ENCODE measurements at regions not wholly inside any gene's neighbourhood (a gene's known extent, or its start where the extent isn't known, plus 50 kb on each side); places are given as distances from the start of the nearest gene placed in this dataset.

DNA sequence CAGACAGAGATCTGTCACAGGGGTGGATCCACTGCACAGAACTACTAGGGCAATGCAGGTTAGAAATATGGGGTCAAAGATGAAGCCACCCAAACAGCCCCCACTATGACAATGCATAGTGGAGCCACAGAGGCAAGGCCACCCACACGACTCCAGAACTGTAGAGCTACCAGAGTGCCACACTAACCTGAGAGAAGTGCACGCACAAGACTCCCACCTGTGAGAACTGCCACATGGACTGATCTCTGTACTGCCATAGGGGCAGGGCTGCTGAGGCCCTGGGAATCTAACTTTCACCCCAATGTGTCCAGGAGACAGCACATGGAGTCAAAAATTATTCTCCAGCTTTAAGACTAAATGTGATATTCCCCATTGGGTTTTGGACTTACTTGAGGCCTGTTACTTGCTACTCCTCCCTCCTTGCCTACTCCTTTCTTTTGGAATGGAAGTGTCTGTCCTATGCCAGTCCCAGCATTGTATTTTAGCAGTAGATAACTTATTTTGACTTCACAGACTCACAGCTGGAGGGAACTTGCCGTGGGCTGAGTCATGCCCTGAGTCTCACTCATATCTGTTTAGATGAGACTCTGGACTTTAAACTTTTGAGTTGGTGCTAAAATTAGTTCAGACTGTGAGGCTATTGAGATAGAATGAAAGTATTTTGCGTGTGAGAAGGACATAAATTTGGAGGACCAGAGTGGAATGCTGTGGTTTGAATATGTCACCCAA lies 853.3 kb downstream of the MAT2B start:
- no peak for DNase-seq

DNA sequence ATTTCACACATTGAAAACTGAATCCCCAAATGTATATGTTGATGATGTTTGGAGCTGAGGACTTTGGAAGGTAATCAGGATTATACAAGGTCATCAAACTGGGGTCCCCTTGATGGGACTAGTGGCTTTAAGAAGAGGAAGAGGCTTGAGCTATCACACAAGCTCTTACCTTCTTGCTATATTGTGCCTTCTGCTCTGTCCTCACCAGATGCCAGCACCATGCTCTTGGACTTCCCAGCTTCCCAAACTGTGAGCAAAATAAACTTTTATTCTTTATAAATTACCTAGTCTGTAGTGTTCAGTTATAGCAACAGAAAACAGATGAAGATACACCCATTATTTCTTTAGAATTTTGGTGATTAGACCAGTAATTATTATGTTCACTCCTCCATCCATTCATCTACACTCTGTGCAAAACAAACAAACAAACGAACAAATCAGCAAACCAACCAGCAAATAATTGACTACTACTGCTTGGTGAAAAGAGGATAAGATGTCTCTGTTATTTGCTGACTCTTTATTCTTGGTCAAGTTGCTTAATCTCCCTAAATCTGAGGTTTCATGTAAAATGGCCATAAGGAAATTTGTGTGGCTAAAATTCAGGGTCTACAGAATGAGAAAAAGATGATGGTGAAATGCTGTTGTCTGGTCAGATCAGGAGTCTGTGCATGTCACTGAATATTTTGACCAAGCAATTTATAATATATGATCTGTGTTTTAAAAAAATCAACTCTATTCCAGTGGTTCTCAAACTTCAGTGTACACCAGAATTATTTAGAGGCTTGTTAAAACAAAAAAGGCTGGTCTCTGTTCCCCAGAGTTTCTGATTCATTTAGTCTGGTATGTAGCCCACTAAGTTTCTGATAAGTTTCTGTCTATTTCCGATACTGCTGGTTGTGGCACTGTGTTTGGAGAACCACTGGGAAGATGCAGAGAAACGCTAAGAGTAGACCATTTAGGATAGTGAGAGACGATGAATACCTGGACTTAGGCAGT lies 854.1 kb downstream of the MAT2B start:
- DNase-seq: no peak

DNA sequence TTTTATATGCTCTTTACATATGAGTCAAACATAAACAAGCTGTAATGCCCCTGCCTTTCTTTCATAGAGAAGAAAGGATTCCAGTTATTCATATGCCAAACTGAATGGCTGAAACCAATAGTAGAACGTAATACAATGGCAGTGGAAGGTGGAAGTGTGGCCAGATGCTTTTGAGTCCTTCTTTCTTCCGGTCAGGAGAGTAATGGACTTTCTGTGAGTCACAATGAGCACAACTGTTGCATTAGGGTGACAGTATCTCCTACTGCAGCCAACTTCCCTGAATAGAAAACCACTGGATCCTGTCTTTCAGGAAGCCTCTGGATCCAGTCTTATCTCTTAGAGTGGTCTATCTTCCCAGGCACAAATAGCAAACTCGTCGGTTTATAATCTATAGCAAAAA lies 855.2 kb downstream of the MAT2B start:
- no peak for DNase-seq

DNA sequence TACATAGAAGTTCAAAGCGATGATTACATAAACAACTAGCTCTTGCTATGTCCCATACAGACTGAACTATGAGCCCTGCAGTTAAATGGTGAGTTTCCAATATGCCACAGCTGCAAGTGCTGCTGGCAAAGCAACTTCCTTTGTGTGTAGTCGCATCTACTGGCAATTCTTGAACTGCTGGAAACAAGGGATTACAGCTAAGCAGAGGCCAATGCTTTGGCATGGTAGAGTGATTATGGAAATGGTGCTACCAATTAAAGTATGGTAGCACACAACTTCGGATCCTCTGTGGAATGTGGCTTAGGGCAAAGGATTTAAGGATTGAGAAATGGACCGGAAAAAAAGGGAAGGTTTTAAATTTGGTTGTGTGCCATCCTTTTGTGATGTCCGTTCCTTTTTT lies 856.6 kb downstream of the MAT2B start:
- DNase-seq: no peak

DNA sequence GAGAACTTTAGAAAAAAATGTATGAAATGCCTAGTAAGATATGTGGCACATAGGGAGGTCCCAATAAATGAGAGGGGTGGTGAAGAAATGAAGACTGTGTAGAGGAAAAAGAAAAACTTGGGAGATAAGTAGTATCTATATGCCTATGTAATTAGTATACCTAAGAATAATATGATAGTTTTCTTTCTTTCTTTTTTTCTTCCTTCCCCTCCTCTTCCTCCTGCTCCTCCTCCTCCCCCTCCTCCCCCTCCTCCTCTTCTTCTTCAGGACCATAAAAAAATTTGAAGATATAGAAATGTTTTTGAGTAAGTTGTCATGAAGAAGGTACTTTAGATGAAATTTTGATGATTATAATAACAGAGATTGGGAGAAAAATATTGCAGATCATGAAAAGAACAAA lies 857.4 kb downstream of the MAT2B start:
- DNase-seq: no peak

DNA sequence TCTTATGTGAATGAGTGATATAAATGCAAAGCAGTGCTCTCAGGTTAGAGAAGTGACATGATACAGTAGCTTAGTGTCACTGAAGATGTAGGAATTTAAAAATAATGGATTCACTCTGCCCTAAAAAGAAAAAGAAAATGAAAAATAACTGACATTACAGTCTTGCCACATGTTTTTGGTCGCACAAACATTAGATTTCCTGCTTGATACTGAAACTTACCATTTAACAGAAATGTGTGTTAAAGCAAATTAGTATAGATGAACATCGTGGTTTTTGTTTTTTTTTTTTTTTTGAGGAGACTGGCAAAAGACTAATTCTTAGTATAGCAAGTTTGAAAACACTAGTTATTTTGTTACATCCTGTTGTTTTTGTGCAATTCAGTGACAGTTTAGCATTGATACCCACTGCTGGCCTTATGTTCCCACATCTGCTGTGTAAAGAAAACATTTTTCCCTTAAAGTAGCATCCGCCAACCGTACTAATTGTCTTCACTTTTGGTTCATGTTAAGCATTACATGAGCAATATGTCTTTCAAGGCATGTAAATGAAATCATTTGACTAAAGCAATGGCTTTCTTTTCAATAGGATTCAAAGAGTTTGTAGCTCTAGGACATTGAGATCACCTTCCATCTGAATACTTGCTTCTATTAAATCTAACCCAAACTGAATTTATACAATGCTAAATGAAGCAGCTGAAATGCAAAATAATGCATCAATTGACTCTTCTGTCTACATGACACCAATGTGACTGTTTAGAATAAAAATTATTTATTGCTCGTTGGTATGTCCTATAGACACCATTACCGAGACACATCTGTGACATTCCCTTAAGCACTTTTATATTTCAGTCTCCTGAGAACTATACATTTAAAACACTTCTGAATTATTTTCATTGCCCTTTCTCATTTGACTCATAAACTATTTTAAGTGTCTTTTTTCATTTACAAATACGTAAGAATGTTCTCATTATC lies 859.1 kb downstream of the MAT2B start:
- no peak for DNase-seq

DNA sequence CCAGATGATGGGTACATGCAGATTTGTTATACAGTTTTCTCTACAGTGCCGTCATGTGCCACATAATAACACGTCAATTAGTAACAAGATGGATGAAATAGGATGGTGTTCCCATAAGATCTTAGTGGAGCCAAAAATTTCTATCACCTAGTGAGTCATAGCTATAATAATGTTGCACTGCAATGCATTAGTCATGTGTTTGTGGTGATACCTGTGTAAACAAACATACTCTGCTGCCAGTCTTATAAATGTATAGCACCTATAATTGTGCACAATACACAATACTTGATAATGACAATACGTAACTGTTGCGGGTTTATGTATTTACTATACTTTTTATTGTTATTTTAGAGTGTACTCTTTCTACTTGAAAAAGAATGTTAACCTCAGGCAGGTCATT lies 865.4 kb downstream of the MAT2B start:
- no peak for DNase-seq

DNA sequence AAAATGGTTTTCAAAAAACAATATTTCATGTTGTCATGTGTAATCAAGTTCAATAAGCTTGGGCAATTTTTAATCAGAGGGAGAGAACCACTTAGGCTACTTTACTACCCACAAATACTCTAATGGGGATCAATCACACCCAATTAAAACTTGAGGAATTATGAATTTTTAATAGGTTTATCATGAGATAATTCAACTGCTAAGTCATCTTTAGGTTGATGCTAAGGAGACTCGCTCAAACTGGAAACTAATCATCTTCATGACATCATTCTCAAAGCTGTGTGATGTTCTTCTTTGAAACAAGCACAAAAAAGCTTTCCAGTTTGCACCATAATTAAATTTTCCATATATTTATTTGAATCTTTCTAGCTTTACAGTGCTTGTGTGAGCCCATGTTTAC lies 867.5 kb downstream of the MAT2B start:
- DNase-seq: no peak

DNA sequence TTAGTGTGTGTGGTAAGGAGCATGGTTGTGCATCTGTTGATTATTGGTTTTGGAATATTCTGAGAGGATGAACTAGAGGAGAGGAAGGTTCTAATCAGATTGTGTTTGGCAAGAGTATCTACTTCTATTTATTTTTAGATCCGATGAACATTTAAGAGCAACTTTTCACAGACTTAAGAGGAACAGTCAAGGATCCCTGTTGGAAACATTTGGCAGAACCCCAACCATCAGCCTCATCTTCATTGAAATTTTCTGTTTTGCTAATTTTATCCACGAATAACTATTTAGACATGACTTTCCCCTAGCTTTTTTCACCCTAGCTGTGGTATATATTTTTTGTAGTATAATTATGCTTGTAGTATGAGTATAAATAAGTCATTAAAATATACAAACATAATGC lies 868.5 kb downstream of the MAT2B start:
- no peak for DNase-seq

DNA sequence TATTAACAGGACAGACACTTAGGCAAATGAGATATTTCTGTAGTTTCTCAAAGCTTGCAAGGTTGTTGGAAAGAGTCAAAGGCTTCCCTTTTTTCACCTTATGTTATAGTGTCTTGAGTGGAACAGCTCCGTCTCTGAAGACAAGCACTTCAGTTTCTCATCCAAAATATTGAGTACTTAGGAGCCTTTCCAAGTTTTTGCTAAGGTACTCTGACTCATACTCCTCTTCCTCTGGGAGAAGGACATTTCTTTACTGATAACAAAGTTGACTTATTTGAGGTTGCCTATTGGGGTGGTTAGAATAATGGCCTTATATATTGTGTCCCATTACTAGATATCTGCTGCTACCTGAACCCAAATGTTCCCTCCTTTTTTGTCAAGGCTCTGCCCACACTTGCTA lies 869.6 kb downstream of the MAT2B start:
- no peak for DNase-seq

DNA sequence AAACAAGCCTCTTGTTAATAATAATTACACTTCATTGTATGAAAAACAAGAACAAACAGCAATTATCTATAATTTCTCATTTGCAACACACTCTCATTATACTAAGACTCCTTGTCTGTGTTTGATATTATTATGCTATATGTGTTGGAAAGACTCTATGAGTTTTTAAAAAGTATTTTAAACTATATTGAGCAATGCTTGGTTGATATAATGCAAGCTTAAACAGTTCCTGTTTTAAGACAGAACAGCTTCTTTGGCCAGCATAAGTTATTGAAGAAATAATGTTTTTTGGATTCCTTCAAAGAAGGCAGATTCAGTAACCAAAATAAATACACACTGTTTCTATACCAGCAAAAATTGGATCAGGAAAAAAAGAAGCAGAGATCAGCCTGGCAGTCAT lies 871.4 kb downstream of the MAT2B start:
- no peak for DNase-seq

DNA sequence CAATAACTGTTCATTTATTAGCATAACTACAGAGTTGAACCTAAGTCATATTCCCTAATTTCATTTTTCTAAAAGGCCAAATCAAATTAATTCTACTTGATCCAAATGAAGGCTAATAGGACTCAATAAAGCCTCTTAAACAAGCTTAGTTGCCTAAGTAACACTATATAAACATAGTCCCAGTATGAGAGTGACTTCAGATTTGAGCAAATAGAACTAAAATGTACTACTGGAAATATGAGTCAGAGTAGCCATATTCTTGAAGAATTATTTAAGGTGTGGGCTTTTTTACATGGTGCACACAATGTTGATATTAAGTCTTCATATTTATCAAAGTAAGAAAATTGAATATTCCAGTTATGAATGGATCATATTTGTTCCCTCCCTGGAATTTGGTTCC lies 872.3 kb downstream of the MAT2B start:
- no peak for DNase-seq

DNA sequence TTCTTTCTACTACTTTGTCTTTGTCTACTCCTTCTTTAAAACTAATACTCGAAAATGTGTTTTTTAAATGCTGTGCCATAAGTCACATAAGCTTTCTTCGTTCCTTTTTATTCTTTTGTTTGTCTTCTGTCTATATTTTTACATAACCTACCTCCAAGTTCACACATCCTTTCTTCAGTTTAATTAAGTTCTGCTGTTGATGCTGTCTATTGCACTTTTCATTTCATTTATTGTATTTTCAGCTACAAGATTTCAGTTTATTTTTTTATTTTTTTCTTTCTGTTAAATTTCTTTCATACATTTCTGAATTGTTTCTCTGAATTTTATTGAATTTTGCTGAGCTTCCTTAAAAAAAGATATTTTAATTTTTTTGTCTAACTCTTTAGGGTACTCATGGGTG lies 878.2 kb downstream of the MAT2B start:
- no peak for DNase-seq

DNA sequence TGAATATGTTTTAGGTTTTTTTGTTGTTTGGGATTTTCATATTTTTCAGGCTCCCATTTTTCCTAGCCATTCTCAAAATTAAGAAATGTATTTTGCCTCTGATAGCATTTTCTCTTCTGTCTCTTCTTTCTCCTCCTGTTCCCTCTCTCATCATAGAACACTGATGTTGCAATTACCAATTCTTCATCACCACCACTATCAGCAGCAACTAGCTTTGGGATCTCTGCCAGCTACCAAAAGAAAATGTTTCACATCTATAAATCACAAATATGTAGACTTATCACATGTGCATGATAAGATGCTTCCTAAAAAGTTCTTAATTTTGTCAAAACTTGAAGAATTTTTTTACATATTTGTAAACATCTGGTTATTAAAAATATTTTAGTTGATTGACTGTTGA lies 887.1 kb downstream of the MAT2B start:
- DNase-seq: no peak

DNA sequence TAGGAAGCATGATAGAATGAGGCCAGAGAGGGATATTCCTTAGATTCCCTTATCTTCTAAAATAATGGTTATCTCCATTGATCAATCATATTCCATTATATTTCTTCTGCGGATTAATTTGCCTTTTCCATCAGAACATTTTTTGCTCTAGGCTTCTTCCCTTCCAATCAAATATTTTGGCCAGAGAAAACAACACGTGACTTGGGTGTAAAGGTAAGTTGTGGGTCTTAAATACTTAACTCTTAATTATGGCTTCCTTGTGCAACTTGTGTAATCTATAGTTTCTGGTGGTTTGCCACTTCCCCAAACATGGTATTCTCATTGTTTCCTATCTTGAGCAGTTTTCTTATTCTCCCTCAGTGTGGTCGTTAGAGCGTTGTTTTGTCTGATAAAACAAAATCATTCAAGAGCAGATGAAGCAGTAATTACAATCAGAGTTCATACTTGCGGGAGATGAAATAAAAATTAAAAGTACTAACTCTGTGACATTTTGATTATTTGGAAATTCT lies 889.3 kb downstream of the MAT2B start:
- no peak for DNase-seq

DNA sequence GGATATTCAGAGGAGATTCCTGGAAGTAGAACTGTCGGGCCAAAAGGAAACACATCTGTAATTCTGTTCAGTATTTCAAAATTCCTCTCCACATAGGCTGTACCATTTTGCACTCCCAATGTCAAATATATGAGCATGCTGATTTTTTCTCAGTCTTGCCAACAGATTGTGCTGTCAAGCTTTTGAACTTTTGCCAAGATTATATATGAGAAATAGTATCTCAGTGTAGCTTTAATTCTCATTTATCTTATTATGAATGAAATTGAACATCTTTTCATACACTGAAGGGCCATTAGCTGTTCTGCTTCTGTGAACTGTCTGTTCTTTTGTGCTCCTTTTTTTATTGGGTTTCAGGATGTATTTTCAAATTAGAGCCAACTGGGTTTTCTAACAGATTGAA lies 907.1 kb downstream of the MAT2B start:
- no peak for DNase-seq

DNA sequence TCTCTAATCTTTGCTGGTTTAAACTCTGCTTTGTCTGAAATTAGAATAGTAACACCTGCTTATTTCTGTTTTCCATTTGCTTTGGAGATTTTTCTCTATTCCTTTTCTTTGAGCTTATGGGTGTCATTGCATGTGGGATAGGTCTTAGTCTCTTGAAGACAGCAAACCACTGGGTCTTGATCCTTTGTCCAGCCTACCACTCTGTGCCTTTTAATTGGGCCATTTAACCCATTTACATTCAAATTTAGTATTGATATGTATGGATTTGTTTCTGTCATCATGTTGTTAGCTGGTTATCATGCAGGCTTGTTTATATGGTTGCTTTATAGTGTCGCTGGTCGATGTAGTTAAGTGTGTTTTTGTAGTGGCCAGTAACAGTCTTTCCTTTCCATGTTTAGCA lies 914.7 kb downstream of the MAT2B start:
- DNase-seq: no peak

DNA sequence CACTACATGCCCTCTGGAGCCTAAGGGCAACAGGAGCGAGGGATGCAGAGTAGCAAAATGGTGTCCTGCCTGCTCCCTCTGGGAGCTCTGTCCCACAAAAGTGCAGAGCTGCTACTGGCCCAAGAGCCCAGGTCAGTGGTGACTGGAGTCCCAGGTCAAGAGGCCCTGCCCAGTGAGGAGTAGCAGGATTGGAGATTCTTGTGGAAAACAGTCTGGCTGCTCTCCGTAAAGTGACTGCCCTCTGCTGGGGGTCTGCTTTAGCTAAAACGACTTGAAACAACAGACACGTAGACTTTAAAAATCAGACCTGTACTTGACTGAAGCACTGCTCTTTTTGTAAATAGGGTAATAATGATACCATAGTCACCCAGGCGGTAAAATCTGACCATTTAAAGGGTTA lies 917.0 kb downstream of the MAT2B start:
- DNase-seq: no peak

DNA sequence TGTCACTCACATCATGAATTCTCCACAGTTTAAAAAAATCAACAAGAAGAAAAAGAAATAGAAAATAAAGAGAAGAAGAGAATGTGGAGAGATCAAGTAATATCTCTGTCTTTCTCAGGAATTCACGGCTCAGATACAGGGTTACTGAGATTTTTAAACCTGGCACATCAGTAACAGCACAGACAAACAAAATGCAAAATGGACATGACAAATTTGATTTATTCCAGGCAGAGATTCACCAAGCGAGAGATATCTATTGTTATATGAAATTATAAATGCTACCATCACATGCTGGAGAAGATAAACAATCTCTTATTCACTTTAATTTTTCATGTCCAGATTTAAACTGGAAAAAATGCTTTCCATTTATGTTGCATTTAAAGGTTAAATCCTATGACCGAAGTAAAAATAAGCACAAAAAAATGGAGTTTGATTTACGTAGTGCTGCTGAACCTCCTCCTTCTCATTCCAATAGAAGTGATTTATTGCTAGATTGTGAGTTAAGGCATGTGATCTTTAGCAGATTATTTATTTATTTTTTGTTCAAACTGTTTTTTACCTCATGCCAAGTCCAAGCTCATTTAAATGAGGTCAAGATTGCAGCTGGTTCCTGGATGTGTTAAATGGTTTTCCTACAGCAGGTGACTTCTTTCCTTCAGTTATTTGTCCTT lies 926.4 kb downstream of the MAT2B start:
- DNase-seq: no peak

DNA sequence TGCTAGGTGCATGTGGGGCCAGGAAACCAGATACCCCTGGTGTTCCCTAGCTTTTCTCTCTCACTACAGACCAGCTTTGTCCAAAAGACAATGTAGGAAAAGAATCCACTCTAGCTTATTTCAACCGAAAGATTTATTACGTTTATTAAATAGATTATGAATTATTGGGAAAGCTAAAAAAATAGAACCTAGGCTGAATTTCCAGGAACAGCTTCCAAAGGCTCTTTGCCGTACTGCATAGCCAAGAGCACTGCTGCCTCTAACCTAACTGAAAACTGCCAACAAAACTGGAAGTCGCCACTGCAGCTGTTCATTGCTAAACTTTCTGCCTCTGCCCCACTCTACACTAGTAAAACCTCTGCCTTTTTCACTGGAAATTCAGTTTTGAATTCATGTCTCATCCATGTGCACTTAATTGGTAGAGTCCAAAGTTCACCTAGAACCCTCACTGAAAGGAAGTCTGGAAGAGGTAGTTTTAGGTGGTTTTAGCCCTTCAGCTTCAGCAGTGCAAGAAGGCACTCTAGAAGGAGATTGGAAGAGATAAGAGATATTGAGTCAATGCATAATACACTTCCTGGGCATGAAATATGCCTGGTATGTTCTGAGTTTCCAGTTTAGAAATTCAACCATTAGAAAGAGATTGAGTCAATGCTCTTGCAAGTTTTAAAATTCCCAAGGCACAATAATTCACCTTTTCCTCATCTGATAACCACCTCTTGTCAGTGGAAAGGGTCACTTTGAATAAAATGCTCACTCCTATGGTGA lies 927.9 kb downstream of the MAT2B start:
- DNase-seq: no peak

DNA sequence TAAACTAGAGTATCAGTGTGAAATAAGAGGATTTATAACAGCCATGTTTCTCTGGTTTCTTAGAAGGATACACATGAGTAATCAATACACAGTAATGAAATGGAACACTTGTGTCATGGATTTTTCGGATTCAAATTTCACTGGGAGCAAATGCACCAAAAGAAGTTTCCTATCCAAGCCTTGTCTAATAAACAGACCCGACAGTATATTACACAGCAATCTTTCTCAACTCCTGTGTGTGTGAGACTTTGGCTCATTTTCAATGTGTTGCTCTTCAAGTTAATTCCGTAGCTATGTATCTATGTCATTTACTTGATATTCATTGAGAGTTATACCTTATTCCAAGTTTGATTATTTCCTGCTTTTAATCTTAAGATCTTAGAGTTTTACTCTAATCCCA lies 930.2 kb downstream of the MAT2B start:
- no peak for DNase-seq

DNA sequence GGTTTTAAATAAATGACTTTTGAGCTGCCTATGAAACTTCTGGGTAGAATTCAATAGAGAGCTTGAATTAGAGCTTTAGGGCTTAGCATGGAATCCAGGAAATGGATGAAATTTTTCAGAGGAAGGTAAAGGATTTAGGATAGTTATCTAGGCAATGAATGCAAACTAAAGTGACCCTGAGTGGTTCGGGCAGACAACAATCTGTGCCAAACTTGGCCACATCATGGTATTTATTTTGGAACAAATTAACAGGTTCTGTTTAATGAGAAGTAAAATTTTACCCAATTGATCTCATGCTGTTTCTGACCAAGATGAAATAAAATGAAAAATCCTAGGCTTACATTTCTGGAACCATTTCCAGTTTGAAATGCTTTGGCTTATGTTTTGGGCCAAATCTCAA lies 934.4 kb downstream of the MAT2B start:
- no peak for DNase-seq
